HUES64 (cell line): ENCODE measurements at regions not wholly inside any gene's neighbourhood (a gene's known extent, or its start where the extent isn't known, plus 50 kb on each side); places are given as distances from the start of the nearest gene placed in this dataset.

Experiments used
- H3K27ac ChIP-seq: 2 replicates; pipeline ENCODE4 v1.7.0; 2013; ENCODE audit warnings: low read depth, low read length, inconsistent platforms
- H3K27me3 ChIP-seq: 2 replicates; pipeline ENCODE4 v1.6.1; 2013; ENCODE audit warnings: mild to moderate bottlenecking, low read length; ENCODE audit not compliant: insufficient read depth
- H3K36me3 ChIP-seq: 2 replicates; pipeline ENCODE4 v1.6.1; 2013; ENCODE audit warnings: mild to moderate bottlenecking, low read length; ENCODE audit not compliant: insufficient read depth
- H3K4me1 ChIP-seq: 2 replicates; pipeline ENCODE4 v1.6.1; 2013; ENCODE audit warnings: mild to moderate bottlenecking, low read length, moderate library complexity; ENCODE audit not compliant: insufficient read depth
- H3K4me3 ChIP-seq: 2 replicates; pipeline ENCODE4 v1.5.1; 2013; ENCODE audit warnings: mild to moderate bottlenecking, low read length, moderate library complexity
- H3K9ac ChIP-seq: 2 replicates; pipeline ENCODE4 v1.6.1; 2013; ENCODE audit warnings: mild to moderate bottlenecking, low read depth, low read length
- H3K9me3 ChIP-seq: 2 replicates; pipeline ENCODE4 v1.6.1; 2013; ENCODE audit warnings: low read depth, low read length; ENCODE audit not compliant: insufficient read depth
- WGBS: fragments of 150-250, 120-280 bp; methylation state at CpG from one replicate; pipeline ENCODE4 v1.1.7; 2013; ENCODE audit warnings: missing lambda C conversion rate; 5-methylcytosine and 5-hydroxymethylcytosine counted together

GRCh38 chr21:38205940-38206339 lies 50.9 kb upstream of the KCNJ15 start:
- WGBS: 92% methylated on average over 5 of the region's 5 CpGs
- Histone ChIP-seq H3K4me1 (no peaks in the 10 kb centered on the region; the same call in 1 of the 2 replicates), H3K36me3 (no peaks in the 10 kb centered on the region), H3K9ac (no peak overlapping the region), H3K4me3 (no peak overlapping the region), H3K27ac (no peak overlapping the region), H3K9me3 (no peaks in the 10 kb centered on the region), H3K27me3 (no peaks in the 10 kb centered on the region)

DNA sequence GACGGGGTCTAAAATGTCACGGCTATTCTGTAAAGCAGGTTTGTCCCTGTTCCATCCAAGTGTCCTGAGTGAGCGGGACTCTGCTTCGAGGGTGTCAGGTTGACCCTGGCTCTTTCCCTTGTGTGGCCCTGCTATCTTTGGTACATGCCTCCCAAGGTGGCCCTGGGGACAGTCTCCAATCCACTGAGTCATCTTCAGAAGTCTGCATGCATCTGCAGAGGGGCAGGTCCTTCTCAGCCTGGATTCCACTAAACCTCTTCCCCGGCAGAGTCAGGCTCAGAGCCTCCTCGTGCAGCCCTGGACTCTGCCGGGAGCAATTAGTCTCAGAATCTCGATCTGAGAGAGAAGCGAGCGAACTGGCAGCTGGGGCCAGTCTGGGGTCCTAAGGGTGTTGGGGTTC lies 50.1 kb upstream of the KCNJ15 start:
- Histone ChIP-seq H3K27me3 (no peaks in the 10 kb centered on the region), H3K36me3 (no peaks in the 10 kb centered on the region), H3K27ac (no peak overlapping the region), H3K4me1 (no peaks in the 10 kb centered on the region; the same call in 1 of the 2 replicates), H3K9ac (no peak overlapping the region), H3K9me3 (no peaks in the 10 kb centered on the region), H3K4me3 (no peak overlapping the region)
- 92% methylated on average over 10 of the region's 10 CpGs for WGBS
